Fibroblast of lung (primary cell): ENCODE measurements at regions not wholly inside any gene's neighbourhood (a gene's known extent, or its start where the extent isn't known, plus 50 kb on each side); places are given as distances from the start of the nearest gene placed in this dataset.
A peak's percentile ranks its signal among the peaks of the same experiment; 100 is the strongest.

ENCODE experiments used
- DNase-seq, 2 donors: peaks; one replicate each; pipeline versions ENCODE4 v3.0.0 to v3.0.0-alpha.2; 2010; ENCODE audit warnings: low read depth in 2 of 2
- H2AFZ ChIP-seq: 2 replicates; pipeline ENCODE4 v1.5.1; 2012; ENCODE audit warnings: low read length, control low read depth, inconsistent platforms
- H3K27ac ChIP-seq: 2 replicates; pipeline ENCODE4 v1.5.1; 2011; ENCODE audit warnings: low read length, control low read depth; ENCODE audit not compliant: insufficient read depth
- H3K27me3 ChIP-seq: 2 replicates; pipeline ENCODE4 v1.5.1; 2011; ENCODE audit warnings: mild to moderate bottlenecking, low read length; ENCODE audit not compliant: control insufficient read depth, insufficient read depth
- H3K36me3 ChIP-seq: 2 replicates; pipeline ENCODE4 v1.5.1; 2011; ENCODE audit warnings: low read length; ENCODE audit not compliant: control insufficient read depth, insufficient read depth
- H3K4me1 ChIP-seq: 2 replicates; pipeline ENCODE4 v1.5.1; 2011; ENCODE audit warnings: low read length; ENCODE audit not compliant: control insufficient read depth, insufficient read depth; ENCODE audit errors: extremely low read depth
- H3K4me2 ChIP-seq: 2 replicates; pipeline ENCODE4 v1.5.1; 2011; ENCODE audit warnings: low read length, control low read depth; ENCODE audit not compliant: insufficient read depth; ENCODE audit errors: extremely low read depth
- H3K4me3 ChIP-seq, 4 experiments: fragments of 200-600 bp in 1 of 4; sonication (generic) in 1 of 4; replicated peaks in 1 of 4; 2 replicates each; pipeline ENCODE4 v1.5.1; 2011 to 2016; ENCODE audit warnings: low read length in 4 of 4, low read depth in 3 of 4, mild to moderate bottlenecking in 3 of 4, control low read depth in 2 of 4, inconsistent platforms in 1 of 4, mixed read lengths in 1 of 4; ENCODE audit not compliant: insufficient read depth in 1 of 4; ENCODE audit errors: control extremely low read depth in 1 of 4
- H3K79me2 ChIP-seq: 2 replicates; pipeline ENCODE4 v1.5.1; 2012; ENCODE audit warnings: mild to moderate bottlenecking, low read length, inconsistent platforms; ENCODE audit not compliant: control insufficient read depth, insufficient read depth
- H3K9ac ChIP-seq: 2 replicates; pipeline ENCODE4 v1.5.1; 2011; ENCODE audit warnings: mild to moderate bottlenecking, low read length, control low read depth; ENCODE audit not compliant: insufficient read depth
- H3K9me3 ChIP-seq: 2 replicates; pipeline ENCODE4 v1.5.1; 2012; ENCODE audit warnings: low read depth, low read length; ENCODE audit not compliant: control insufficient read depth, insufficient read depth
- H4K20me1 ChIP-seq: 2 replicates; pipeline ENCODE4 v1.5.1; 2011; ENCODE audit warnings: low read length; ENCODE audit not compliant: control insufficient read depth, insufficient read depth; ENCODE audit errors: extremely low read depth
- CTCF ChIP-seq, 2 donors: IDR thresholded peaks in 1 of 2; conservative IDR thresholded peaks in 1 of 2; 1 replicate in 1 of 2; 2 replicates in 1 of 2; pipeline ENCODE4 v1.5.1; 2011 to 2012; ENCODE audit warnings: low read length in 2 of 2, control low read depth in 1 of 2, inconsistent platforms in 1 of 2, low read depth in 1 of 2, mild to moderate bottlenecking in 1 of 2
- EZH2 ChIP-seq: IDR thresholded peaks from 2 replicates; pipeline ENCODE4 v1.5.1; 2012; ENCODE audit warnings: low read length, control low read depth, mild to moderate bottlenecking; ENCODE audit errors: missing control alignments

- H3K79me2 ChIP-seq: no peaks in the 10 kb centered on the region
- H3K9me3 ChIP-seq: no peaks in the 10 kb centered on the region
- H2AFZ ChIP-seq: no peak overlapping the region
- no peak overlapping the region for H3K9ac ChIP-seq
- DNase-seq: no peak
- no peak for TF ChIP-seq EZH2
- no peak for TF ChIP-seq CTCF (conservative IDR thresholded peaks at IDR 0.05 in 1 of 2, IDR thresholded peaks at IDR 0.05 in 1 of 2; ENCODE audit: low read depth in 1 of 2, low read length in 2 of 2)
- H3K4me3 ChIP-seq: no peak overlapping the region
- no peaks in the 10 kb centered on the region for H4K20me1 ChIP-seq
- H3K27me3 ChIP-seq: peaks cover 2% of the 10 kb centered on the region
- no peaks in the 10 kb centered on the region for H3K4me1 ChIP-seq
- no peak overlapping the region for H3K4me2 ChIP-seq
- no peak overlapping the region for H3K27ac ChIP-seq
- H3K36me3 ChIP-seq: no peaks in the 10 kb centered on the region
These were observed 251.6 kb downstream of the BCL2 start for GRCh38 chr18:63067939-63068338.

- Histone ChIP-seq H3K9ac (no peak overlapping the region), H3K27me3 (peaks cover 2% of the 10 kb centered on the region), H4K20me1 (no peaks in the 10 kb centered on the region), H3K36me3 (no peaks in the 10 kb centered on the region), H3K4me3 (no peak overlapping the region), H3K9me3 (no peaks in the 10 kb centered on the region), H3K79me2 (no peaks in the 10 kb centered on the region), H2AFZ (no peak overlapping the region), H3K4me1 (no peaks in the 10 kb centered on the region), H3K27ac (no peak overlapping the region), H3K4me2 (no peak overlapping the region)
- TF ChIP-seq CTCF (conservative IDR thresholded peaks at IDR 0.05 in 1 of 2, IDR thresholded peaks at IDR 0.05 in 1 of 2; ENCODE audit: low read depth in 1 of 2, low read length in 2 of 2) (no peak), EZH2 (no peak)
- DNase-seq: no peak
These were observed 254.4 kb downstream of the BCL2 start for GRCh38 chr18:63065172-63065571.

GRCh38 chr18:63063171-63063570, 256.4 kb downstream of the BCL2 start:
- no peaks in the 10 kb centered on the region for H4K20me1 ChIP-seq
- H3K4me1 ChIP-seq: no peaks in the 10 kb centered on the region
- H3K27me3 ChIP-seq: peaks cover under 1% of the 10 kb centered on the region
- no peak overlapping the region for H2AFZ ChIP-seq
- no peak overlapping the region for H3K4me2 ChIP-seq
- H3K27ac ChIP-seq: no peak overlapping the region
- no peak for TF ChIP-seq CTCF (conservative IDR thresholded peaks at IDR 0.05 in 1 of 2, IDR thresholded peaks at IDR 0.05 in 1 of 2; ENCODE audit: low read depth in 1 of 2, low read length in 2 of 2)
- TF ChIP-seq EZH2: no peak
- no peaks in the 10 kb centered on the region for H3K79me2 ChIP-seq
- H3K4me3 ChIP-seq: no peak overlapping the region
- H3K9me3 ChIP-seq: no peaks in the 10 kb centered on the region
- no peak overlapping the region for H3K9ac ChIP-seq
- peak in 1 of 2 donors; percentile 53 for DNase-seq
- no peaks in the 10 kb centered on the region for H3K36me3 ChIP-seq
